SU-DHL-6 (cell line): ENCODE measurements at regions not wholly inside any gene's neighbourhood (a gene's known extent, or its start where the extent isn't known, plus 50 kb on each side); places are given as distances from the start of the nearest gene placed in this dataset.

Experiments used
- EZH2phosphoT487 ChIP-seq: fragments of 200-600 bp; sonication (generic), shearing (Covaris generic); conservative IDR thresholded peaks from 2 replicates; pipeline ENCODE4 v1.6.1; 2018; ENCODE audit warnings: mild to moderate bottlenecking, antibody characterized with exemption, low read length, moderate library complexity, mixed read lengths
- TF ChIP-seq, protein P1 (sequence below): fragments of 200-600 bp; sonication (generic); IDR thresholded peaks from one replicate; pipeline ENCODE4 v1.5.1; 2017; ENCODE audit warnings: antibody characterized with exemption, mild to moderate bottlenecking, low read length, moderate library complexity; ENCODE audit not compliant: insufficient read depth, poor library complexity, severe bottlenecking

DNA sequence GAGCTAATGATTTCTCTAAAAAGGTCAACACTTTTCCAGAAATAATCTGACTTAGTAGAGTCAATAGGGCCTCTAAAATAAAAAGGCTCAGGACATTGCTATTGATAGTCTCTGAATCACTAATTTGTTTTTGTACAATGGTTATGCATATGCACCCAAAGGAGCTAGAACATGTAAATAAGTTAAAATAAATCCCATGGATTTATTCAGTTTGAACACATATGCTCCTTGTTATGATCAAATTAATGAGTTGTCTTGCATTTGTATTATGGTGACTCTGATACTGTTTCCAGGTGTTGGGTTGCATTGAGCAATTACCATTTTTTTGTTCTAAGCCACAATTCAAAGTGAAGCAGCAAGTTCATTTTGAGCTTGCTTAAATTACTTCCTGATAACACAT lies 276.0 kb upstream of the TUSC1 start:
- TF ChIP-seq, protein P1, sequence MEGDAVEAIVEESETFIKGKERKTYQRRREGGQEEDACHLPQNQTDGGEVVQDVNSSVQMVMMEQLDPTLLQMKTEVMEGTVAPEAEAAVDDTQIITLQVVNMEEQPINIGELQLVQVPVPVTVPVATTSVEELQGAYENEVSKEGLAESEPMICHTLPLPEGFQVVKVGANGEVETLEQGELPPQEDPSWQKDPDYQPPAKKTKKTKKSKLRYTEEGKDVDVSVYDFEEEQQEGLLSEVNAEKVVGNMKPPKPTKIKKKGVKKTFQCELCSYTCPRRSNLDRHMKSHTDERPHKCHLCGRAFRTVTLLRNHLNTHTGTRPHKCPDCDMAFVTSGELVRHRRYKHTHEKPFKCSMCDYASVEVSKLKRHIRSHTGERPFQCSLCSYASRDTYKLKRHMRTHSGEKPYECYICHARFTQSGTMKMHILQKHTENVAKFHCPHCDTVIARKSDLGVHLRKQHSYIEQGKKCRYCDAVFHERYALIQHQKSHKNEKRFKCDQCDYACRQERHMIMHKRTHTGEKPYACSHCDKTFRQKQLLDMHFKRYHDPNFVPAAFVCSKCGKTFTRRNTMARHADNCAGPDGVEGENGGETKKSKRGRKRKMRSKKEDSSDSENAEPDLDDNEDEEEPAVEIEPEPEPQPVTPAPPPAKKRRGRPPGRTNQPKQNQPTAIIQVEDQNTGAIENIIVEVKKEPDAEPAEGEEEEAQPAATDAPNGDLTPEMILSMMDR = no peak
- TF ChIP-seq EZH2phosphoT487 = no peak
